Amygdala (tissue), 56 donors: ENCODE measurements at regions not wholly inside any gene's neighbourhood (a gene's known extent, or its start where the extent isn't known, plus 50 kb on each side); places are given as distances from the start of the nearest gene placed in this dataset.
"Not testable (repeated sequence)": the region's sequence is repeated elsewhere in the genome, so short reads cannot be mapped to it uniquely, and the experiment has no call there.

Source experiments
- DNase-seq, 56 donors: peaks; one replicate each; lab custom pipeline; 2025; lab: John Stamatoyannopoulos, UW

DNA sequence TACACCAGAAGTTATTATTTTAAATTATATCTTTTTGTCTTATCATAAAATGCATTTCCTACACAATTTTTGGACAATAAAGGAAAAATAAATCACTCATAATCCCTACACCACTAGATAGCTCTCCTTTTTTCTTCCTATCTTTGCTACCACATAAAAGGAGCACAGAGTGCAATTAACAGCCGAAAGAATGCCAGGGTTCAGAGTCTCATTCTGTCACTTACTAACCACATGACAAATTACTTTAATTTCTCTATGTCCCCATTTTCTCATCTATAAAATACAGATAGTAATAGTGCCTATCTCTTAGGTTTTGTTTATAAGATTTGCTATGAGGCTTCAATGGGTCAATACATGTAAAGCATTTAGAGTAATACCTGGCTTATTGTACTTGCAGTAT is 158.7 kb upstream of the GRIN3A start:
- DNase-seq, result no peak

DNA sequence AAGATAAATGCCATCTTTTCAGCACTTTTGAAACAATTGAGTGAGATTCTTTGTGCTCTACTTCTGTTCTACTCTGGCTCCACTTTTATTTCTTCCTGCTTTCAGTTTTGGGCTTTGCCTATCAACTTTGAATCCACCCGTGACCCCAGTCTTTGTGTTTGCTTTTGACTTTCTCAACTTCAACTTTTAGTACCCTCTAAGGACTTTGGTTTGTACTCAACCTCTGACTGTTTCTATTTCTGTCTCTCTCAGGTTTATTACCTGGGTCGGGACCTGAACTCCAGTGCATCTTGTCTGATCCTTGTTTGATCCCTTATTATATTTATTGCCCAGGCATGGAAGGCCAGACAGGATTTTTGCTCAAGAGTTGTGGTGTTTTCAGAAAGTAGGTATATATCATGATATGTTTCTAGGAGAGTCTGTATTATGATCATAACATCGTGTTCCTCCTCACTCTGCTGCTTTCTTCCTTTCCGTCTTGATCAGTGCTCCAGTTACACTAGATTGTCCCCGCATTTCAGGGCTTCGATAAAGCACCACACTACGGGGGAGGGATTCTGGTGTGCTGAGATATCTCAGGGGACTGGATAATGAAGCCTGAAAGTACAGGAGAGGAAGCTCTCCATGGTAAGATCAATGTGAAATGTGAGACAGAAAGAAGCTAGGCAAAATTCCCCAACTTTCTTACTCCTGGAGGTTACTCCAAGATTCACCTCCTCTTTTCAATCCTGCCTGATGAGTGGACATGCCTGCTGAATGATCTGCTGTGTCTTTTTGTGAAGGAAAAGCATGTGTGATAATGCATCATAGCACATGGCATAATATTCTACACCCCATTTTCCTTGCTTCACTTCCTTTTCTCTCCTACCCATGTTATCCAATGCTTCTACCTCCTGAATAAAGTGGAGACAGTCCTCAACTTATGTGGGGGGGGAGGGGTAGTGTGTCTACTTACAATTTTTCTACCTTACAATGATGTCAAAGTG is 155.5 kb upstream of the GRIN3A start:
- no peak for DNase-seq

DNA sequence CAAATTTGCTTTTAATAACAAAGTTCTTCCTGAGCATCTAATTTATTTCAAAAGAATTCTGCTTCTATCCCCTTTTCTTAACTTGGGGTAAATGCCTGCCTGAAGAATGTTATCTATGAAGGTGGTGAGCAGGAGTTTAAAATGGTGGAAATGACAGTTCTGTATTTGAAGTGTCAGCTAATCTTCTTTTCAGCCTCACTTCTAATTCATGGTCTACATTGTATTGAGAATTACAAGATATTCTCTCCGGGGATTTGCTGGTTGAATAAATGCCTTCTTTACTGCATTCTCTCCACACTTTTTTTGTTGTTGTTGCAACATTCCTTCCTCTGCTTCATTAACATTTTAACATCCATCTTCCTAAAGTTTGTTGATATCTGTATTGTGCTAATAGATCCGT is 143.1 kb upstream of the GRIN3A start:
- no peak for DNase-seq

DNA sequence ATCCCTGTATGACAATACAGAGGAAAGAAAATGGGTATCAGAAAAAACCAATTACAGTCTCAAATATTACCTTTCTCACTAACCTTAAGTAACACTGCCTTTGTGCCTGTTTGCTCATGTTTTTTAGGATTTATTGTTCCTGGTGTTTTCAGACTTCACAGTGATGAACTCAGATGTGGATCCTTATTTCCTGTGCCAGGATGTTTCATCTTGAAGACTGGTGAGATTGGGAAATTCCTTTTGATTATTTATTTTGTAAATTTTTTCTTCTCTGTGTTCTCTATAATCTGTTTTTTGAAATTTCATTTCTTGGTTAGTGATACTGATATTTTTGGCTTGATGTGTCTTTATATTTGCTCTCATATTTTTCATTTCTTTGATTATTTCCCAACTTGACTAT is 142.4 kb upstream of the GRIN3A start:
- no peak for DNase-seq

DNA sequence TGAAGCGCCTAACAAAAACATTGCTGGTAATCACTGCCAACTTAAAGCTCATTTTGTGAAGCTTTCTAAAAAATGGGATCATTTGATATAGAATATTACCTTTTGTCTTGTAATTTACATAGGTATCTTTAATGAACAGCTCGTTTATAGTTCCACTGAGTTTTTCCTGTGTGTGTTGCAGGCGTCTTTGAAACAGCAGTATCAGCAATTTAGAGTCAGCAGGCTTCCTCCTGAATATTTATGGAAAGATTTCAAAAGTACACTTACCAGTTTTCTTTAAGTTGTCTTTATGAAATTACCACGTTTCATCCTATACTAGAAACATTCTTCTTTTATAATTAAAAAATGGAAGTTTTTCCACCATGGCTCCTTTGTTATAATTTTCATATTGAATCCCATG is 140.3 kb upstream of the GRIN3A start:
- no peak for DNase-seq

DNA sequence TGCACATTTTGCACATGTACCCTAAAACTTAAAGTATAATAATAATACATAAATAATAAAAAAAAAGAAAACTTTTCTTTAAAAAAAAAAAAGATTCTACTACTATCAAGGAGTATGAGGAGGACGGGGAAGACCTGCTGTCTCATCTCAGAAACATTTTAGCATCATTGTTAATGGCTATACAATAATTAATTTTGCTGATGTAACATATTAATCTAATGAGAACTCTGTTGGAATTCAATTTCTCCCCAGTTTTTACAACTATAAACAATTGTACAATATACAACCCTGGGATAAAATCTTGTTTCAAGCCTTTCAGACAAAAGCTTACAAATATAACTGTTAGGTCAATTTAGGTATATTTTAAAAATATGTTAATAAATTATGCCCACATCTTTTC is 139.0 kb upstream of the GRIN3A start:
- no peak for DNase-seq

DNA sequence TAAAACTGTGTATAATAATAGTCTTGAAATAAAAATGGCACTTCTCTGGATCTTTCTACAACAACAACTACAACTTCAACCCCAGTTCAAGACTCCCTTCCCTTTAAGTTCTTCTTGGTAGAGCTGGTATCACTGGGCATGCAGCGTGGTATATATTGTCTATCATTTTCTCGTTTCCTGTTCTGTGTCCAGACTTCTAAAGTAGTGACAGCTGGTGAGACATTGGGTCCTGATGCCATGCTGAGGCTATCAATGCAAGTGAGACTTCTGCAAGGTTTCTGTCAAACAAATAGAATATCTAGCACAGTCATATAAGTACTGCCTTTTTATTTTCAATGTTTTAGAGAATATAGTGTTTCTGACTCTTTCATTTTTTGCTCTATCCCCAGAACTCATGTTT is 123.0 kb upstream of the GRIN3A start:
- DNase-seq, result no peak

DNA sequence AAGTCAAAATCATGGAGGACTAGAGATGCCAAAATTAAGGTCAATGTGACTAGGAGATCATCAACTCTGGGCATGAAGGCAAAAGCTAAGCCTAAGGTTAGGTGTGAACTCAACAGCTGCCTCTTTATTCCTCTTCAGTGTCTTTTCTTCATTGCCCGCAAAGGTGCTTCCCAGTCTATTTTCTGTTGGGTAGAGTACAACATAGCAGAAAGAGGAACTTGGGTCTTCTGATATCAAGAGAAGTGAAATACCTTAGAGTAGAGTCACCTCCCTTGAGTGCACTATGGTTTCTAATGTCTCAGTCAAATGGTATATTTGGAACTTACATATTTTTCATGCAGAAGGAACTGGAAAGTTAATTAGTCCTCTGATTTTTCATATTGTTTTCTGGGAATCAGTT is 122.5 kb upstream of the GRIN3A start:
- DNase-seq, result no peak

DNA sequence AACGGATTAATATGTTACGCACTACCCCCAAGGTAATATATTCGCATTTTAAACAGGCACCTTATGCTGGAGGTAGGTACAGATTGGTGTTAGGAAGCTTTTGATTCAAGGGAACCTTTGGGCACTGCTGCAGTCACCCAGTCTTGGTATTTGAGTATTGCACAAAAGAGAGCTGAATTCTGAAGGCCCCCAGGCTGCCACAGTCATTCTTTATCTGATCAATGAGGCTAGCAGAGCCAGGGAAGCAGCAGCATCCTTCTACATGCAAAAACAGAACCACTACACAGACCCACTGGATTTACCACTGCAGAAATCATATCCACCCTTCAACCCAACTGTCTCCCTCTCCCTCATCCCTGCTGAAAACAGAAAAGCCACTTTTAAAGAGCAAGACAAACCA is 121.2 kb upstream of the GRIN3A start:
- no peak for DNase-seq

DNA sequence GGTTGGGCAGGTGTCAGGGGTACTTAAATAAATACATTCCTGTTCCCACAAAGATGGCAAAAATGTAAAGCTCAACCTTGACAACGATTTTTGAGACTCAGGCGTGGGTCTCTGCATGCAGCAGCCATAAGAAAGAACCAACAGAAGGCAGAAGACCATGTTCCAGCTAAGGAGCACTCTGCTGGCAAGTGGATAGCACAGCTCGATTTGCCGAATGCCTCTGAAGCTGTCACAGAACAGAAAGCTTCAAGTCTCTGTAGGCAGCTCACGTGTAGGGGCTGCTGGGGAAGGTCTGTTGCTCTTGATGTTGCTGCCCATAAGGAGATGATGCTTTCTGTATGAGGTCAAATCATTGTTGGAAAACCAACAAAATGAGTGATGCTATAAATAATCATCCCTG is 119.6 kb upstream of the GRIN3A start:
- DNase-seq, result no peak

DNA sequence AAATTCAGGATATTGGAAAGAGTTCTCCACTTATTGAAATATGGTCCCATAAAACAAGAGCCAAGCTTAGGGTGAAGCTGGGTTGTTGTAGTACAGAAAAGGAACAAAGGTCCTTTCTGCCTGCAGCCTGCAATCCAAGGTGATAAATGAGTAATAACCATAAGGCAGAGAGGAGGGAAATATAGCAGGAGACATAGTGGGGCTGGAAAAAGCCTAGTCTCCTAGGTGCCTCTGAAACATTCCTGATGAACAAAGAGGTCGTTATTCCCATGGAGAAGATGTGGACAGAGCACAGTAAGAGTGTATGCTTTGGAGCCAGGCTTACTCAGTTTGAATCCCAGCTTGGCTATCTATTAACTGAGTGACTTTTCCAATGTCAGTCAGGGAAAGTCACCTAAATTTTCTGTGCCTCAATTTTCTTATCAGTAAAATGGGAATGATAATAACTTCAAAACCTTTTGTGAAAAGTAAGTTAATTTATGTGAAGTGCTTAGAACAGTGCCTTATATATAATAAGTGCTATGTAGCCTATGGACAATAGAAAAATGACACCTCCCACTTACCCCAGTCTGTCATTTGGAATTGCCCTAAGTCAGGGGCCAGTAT is 110.8 kb upstream of the GRIN3A start:
- DNase-seq, result no peak

DNA sequence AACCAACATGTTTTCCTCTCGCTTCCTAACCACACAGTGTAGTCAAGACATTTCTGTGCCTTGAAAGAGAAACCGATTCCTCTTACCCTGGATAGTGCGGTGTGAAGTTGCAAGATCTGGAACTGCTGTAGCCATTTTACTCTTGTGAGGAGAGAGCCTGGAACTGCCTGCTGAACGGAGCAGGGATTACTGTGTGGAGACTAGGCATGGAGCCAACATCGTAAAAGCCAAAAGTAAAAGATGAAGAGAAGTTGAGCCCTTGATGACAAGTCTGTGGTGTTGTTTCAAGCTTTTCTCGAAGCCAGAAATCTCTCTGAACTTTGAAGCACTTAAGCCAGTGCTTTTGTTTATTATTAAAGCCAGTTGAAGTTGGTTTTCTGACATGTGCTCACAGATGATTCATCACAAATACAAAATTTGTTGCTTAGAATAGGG is 110.1 kb upstream of the GRIN3A start:
- no peak for DNase-seq

DNA sequence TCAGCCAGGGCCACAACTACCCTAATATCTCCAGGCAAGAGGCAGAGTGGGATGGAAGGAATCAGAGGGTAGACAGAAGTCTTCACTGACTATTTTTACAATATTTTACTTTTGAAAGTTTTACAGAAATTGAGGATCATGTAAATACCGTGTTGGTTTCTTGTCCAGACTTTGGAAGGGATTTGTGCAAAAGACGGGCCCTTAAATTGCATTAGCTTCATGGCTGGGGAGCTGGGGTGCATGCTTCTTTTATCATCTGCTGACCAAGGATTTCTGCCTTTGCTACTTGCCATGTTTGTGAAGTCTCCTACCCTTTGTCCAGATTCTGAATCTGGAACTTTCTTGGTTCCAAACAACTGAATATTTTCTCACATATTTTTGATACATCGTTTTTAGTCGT is 107.7 kb upstream of the GRIN3A start:
- no peak for DNase-seq

DNA sequence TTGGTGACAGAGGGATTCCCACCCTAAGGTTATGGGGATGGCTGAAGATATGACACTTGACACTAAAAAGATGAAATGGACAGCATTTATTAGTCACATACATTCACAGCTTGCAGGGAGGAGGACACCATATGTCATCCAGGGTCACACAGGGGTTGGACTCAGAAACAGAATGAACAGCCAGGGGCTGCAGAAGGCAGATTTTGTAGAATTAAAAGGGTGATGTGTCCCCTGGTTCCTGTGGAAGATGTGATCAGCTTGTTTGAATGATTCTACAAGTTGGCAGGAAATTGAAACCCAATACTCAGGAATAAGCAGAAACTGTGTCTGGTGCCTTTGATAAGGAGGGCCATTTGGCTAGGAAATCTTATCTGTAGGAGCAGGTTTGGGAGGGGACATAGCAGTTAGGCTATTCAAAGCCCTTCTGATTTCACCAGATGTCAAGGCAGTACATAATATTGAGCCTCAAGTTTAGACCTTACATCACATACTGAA is 102.3 kb upstream of the GRIN3A start:
- DNase-seq, result no peak

DNA sequence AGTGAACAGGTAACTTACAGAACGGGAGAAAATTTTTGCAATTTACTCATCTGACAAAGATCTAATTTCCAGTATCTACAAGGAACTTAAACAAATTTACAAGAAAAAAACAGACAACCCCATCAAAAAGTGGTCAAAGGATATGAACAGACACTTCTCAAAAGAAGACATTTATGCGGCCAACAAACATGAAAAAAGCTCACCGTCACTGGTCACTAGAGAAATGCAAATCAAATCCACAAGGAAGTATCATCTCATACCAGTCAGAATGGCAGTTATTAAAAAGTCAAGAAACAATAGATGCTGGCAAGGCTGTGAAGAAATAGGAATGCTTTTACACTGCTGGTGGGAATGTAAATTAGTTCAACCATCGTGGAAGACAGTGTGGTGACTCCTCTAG is 100.5 kb upstream of the GRIN3A start:
- not testable (repeated sequence) for DNase-seq

DNA sequence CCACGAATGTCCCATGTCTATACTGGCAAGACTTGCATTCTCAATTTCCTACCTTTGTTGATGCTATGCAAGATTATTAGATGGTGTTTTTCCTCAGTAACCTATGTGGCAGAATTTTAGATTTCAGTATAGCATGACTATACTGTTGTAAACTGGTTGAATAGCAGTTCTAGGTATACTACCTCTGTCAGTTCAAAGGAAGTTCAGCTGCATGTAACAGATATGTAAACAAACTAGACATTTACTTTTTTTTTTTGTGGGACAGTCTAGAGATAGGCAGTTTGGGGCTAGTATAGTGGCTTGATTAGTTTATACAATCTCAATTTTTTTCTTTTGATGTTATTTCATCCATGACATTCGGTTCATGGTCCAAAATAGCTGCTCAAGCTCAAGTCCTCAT is 97.6 kb upstream of the GRIN3A start:
- DNase-seq, result no peak

DNA sequence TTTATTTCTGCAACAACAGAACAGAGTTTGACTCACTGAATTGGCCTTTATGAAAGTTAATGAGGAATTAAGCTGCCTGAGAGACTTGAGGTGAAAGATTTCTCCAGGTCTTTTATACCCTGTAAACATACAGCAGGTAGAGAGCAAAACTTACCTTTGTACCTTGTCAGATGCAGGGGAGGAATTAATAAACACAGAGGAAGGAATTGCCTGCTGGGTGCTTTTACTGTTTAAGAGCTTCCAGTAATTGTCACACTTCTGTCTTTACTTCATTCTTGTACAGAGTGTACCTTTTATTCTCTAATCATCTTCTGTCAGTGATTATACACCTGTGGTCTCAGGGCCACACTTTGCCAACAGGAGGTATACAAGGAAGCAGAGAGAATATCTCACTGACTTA is 94.0 kb upstream of the GRIN3A start:
- no peak for DNase-seq

DNA sequence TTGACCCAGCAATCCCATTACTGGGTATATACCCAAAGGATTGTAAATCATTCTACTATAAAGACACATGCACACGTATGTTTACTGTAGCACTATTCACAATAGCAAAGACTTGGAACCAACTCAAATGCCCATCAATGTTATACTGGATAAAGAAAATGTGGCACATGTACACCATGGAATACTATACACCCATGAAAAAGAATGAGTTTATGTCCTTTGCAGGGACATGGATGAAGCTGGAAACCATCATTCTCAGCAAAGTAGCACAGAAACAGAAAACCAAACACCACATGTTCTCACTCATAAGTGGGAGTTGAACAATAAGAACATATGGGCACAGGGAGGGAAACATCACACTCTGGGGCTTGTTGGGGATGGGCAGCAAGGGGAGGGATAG is 83.0 kb upstream of the GRIN3A start:
- not testable (repeated sequence) for DNase-seq

DNA sequence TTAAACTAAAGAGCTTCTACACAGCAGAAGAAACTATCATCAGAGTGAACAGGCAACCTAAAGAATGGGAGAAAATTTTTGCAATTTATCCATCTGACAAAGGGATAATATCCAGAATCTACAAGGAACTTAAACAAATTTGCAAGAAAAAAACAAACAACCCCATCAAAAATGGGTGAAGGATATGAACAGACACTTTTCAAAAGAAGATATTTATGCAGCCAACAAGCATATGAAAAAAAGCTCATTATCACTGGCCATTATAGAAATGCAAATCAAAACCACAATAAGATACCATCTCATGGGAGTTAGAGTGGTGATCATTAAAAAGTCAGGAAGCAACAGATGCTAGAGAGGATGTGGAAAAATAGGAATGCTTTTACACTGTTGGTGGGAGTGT is 82.5 kb upstream of the GRIN3A start:
- DNase-seq, result not testable (repeated sequence)

DNA sequence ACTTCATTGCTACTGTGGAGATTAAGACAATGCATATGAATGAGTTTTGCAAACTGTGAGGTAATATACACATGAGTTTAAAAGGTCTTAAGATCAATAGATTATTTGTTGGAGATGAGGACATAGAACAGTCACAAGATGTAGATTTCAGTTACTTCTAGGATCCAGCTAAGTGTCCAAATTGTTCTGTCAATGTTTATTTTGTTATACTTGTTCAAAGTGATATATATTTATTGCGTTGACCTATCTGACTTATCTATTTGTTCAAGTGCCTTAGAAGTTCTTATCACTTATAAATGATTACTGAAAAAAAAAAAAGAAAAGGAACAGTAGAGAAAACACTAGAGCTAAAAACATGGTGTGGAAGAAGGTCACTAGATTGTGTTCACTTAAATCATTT is 75.6 kb upstream of the GRIN3A start:
- DNase-seq, result no peak

DNA sequence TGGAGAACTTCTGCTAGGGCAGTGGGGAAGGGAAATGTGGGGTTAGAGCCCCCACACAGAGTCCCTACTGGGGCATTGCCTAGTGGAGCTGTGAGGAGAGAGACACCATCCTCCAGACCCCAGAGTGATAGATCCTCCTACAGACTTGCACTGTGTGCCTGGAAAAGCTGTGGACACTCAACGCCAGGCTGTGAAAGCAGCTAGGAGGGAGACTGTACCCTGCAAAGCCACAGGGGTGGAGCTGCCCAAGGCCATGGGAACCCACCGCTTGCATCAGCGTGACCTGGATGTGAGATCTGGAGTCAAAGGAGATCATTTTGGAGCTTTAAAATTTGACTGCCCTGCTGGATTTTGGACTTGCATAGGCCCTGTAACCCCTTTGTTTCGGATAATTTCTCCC is 69.4 kb upstream of the GRIN3A start:
- not testable (repeated sequence) for DNase-seq

DNA sequence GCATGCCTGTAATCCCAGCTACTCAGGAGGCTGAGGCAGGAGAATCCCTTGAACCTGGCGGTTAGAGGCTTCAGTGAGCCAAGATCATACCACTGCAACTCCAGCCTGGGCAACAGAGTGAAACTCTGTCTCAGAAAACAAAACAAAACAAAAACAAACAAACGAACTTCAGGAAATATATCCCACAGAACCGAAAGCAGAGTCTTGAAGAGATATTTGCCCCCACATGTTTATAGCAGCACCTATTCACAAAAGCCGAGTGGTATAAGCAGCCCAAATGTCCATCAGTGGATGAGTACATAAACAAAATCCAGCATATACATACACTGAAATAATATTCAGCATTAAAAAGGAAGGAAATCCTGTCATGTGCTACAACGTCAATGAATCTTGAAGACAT is 57.6 kb upstream of the GRIN3A start:
- no peak for DNase-seq
